Fibroblast of mammary gland (primary cell): ENCODE measurements at regions not wholly inside any gene's neighbourhood (a gene's known extent, or its start where the extent isn't known, plus 50 kb on each side); places are given as distances from the start of the nearest gene placed in this dataset.

ENCODE experiments used
- DNase-seq: peaks from one replicate; pipeline ENCODE4 v3.0.0-alpha.2; 2010; ENCODE audit warnings: low read depth
- H3K4me3 ChIP-seq: 2 replicates; pipeline ENCODE4 v1.5.1; 2011; ENCODE audit warnings: low read depth, mild to moderate bottlenecking, low read length, moderate library complexity; ENCODE audit not compliant: control insufficient read depth
- CTCF ChIP-seq: conservative IDR thresholded peaks from 2 replicates; pipeline ENCODE4 v1.5.1; 2011; ENCODE audit warnings: low read depth, low read length, inconsistent platforms; ENCODE audit not compliant: control insufficient read depth, insufficient read depth

- TF ChIP-seq CTCF, result no peak
- no peak for DNase-seq
- no peak overlapping the region for H3K4me3 ChIP-seq
Observed at GRCh38 chr4:71864380-71864779, 80.5 kb upstream of the GC start.

- TF ChIP-seq CTCF, result no peak
- no peak for DNase-seq
- H3K4me3 ChIP-seq, result no peak overlapping the region
Observed at GRCh38 chr4:71866212-71866885, 82.5 kb upstream of the GC start.

GRCh38 chr4:71867598-71867997 is 83.7 kb upstream of the GC start:
- no peak for TF ChIP-seq CTCF
- H3K4me3 ChIP-seq, result no peak overlapping the region
- no peak for DNase-seq

- TF ChIP-seq CTCF, result no peak
- no peak overlapping the region for H3K4me3 ChIP-seq
- no peak for DNase-seq
Observed at GRCh38 chr4:71870456-71870855, 86.6 kb upstream of the GC start.

- no peak overlapping the region for H3K4me3 ChIP-seq
- no peak for DNase-seq
- no peak for TF ChIP-seq CTCF
Observed at GRCh38 chr4:71872221-71872620, 88.3 kb upstream of the GC start.

- TF ChIP-seq CTCF, result no peak
- no peak for DNase-seq
- H3K4me3 ChIP-seq, result no peak overlapping the region
Observed at GRCh38 chr4:71872767-71873415, 89.0 kb upstream of the GC start.
